NCI-H2029 treated with DMSO at 0.1 percent for 48 hours (cell line): ENCODE measurements at regions not wholly inside any gene's neighbourhood (a gene's known extent, or its start where the extent isn't known, plus 50 kb on each side); places are given as distances from the start of the nearest gene placed in this dataset.

Source experiments
- DNase-seq: peaks from one replicate; lab custom pipeline; 2025; lab: John Stamatoyannopoulos, UW

- DNase-seq = peak; percentile 79
Observed at GRCh38 chr10:21171936-21172541, 274.9 kb upstream of the NEBL start.

GRCh38 chr10:21171197-21171935 is 274.3 kb upstream of the NEBL start:
- DNase-seq = peak; percentile 16

GRCh38 chr10:21170216-21170615 is 273.1 kb upstream of the NEBL start:
- DNase-seq = no peak

- DNase-seq = no peak
Observed at GRCh38 chr10:21169271-21169670, 272.2 kb upstream of the NEBL start.

- no peak for DNase-seq
Observed at GRCh38 chr10:21167288-21168010, 270.3 kb upstream of the NEBL start.

- no peak for DNase-seq
Observed at GRCh38 chr10:21166557-21167287, 269.6 kb upstream of the NEBL start.

- no peak for DNase-seq
Observed at GRCh38 chr10:21165489-21165888, 268.4 kb upstream of the NEBL start.

GRCh38 chr10:21164687-21165086 is 267.6 kb upstream of the NEBL start:
- no peak for DNase-seq

GRCh38 chr10:21162948-21163347 is 265.8 kb upstream of the NEBL start:
- DNase-seq = no peak

- no peak for DNase-seq
Observed at GRCh38 chr10:21161647-21162046, 264.5 kb upstream of the NEBL start.

- no peak for DNase-seq
Observed at GRCh38 chr10:21161090-21161625, 264.0 kb upstream of the NEBL start.

- DNase-seq = peak; percentile 77
Observed at GRCh38 chr10:21160116-21160515, 263.0 kb upstream of the NEBL start.

GRCh38 chr10:21159669-21160068 is 262.6 kb upstream of the NEBL start:
- DNase-seq = no peak

- DNase-seq = no peak
Observed at GRCh38 chr10:21158301-21158700, 261.2 kb upstream of the NEBL start.

GRCh38 chr10:21157664-21158063 is 260.6 kb upstream of the NEBL start:
- no peak for DNase-seq

- no peak for DNase-seq
Observed at GRCh38 chr10:21150166-21150565, 253.1 kb upstream of the NEBL start.

- no peak for DNase-seq
Observed at GRCh38 chr10:21146436-21146789, 249.3 kb upstream of the NEBL start.

GRCh38 chr10:21145751-21146435 is 248.8 kb upstream of the NEBL start:
- DNase-seq = no peak

GRCh38 chr10:21144047-21144446 is 246.9 kb upstream of the NEBL start:
- no peak for DNase-seq

GRCh38 chr10:21141946-21142492 is 244.9 kb upstream of the NEBL start:
- DNase-seq = no peak

GRCh38 chr10:21138769-21139340 is 241.7 kb upstream of the NEBL start:
- peak; percentile 73 for DNase-seq
